Stimulated activated naive CD8-positive, alpha-beta T cell treated with anti-CD3 and anti-CD28 coated beads, Interleukin-15, Interleukin-2, amounts not matched to agents 100 U/mL and 50 U/mL, for 24 hours (primary cell): ENCODE measurements at regions not wholly inside any gene's neighbourhood (a gene's known extent, or its start where the extent isn't known, plus 50 kb on each side); places are given as distances from the start of the nearest gene placed in this dataset.
"Not testable (repeated sequence)": the region's sequence is repeated elsewhere in the genome, so short reads cannot be mapped to it uniquely, and the experiment has no call there.

Experiments used
- ATAC-seq: fragments of 150-1000 bp; cut with Tn5 transposase; one replicate; pipeline ENCODE4 v1.10.0; 2021
- DNase-seq: peaks from one replicate; pipeline ENCODE4 v3.0.0; 2021

DNA sequence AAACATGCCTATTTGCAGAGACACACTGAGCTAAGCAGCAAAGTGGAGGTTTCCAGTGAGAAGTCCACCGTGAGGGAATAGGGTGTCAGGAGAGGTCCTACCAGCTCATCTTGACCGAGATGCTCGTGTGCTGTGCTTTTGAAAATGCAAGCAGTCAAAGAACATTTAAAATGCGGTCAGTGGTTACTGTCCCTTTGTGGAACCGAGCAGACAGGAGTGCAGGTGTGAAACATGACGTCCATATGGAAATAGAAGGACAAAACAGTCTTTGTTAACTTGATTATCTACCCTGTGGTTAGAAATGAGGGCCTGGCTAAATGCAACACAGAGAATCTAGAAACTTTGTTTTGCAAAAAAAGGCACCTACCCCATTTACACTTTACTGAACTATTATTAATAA is 473.3 kb downstream of the SPATA31A6 start:
- not testable (repeated sequence) for DNase-seq, ATAC-seq

DNA sequence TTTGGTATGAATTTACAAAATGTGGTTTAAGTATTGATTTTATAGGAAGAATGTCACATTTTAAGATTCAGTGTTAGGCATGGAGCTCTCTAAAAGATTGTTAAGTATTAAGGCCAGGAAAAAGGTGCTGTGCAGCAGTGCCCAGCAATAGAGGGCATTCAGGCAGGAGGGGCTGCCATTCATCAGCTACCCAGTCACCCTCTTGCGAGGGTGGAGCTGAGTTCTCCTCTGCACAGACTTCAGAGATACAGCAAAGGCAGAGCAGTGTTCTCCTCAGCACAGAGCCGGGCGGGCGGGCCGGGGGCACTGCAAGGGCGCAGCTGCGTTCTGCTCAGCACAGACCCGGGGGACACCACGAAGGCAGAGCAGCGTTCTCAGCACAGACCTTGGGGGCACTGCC is 474.0 kb downstream of the SPATA31A6 start:
- DNase-seq, ATAC-seq: not testable (repeated sequence)

DNA sequence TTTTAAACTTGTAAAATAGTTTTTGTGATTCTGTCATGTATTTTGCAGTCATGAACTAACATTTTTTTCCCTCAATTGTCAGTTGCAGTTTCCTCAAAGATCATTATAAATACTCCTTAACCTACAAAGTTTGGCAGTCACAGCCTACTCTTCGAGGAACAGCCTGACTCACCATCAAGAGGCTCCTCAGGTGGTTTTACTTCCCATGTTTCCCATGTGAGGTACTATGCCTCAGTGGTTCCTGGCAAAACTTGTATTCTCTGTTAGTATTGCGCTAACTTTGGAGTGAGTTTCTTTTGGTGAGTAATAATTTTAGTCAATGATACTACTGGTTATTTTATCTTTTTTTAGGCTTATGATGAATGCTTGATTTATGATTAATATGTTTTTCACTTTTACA is 513.7 kb downstream of the SPATA31A6 start:
- not testable (repeated sequence) for DNase-seq, ATAC-seq

DNA sequence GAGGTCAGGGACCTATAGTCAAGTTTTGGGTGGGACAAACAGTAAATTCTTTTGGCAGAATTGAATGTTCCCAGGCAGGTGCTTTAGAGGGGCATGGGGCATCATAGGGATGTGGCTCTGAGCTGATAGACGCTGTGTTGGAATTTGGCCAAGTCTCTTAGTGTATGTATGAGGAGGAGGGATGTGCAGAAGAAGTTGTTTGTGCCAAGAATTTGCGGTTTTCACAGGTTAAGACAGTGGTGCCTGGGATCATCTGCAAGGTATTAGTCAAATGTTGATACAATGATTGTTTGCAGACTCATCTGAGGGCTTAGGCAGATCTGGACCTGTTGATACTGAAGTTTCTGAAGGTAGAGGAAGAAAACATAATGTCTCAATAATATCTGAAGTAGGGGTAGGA is 519.4 kb downstream of the SPATA31A6 start:
- not testable (repeated sequence) for DNase-seq, ATAC-seq

DNA sequence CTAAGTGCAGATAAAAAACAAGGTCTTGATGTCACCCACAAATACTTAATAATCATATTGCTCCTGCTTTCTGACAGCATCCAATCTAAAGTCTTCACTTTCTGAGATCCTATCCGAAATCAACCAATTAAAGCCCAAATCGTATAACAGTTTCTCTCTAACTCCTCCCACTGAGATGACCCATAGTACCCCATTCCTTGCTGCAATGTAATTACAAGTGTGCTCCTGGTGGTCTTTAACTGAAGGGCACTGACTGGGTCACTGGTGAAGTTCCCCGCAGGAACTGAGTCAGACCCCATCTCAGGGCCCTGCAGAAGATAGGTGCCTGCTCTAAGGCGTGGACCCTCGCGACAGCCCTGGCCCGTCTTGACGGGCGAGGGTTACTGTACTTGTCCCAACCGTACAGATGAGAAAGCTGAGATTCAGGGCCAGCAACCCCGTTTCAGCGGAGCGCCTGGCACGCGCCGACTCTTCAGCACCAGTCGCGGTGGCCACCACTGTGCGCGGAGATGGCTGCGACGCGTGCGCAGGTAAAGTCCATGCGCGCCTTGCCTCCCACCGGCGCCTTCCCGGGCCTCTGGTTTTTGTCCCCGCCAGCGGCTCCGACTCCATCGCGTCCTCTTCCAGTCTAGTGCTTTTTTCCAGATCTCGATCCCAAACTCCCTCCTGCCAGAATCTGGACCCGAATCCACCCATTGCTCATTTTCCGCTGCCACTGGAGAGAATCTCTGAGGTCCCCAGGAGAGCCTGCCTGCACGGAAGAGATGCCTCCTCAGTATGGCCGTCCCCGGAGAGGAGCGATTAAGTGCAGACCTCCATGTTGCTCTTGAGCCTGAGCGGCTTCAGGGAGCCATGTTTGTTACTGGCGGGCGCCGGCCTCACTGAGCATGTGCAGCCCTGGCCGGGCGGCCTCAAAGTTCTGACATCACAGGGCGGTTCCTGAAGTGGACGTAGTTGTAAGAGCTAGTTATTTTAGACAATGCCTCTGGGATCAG is 541.7 kb downstream of the SPATA31A6 start:
- not testable (repeated sequence) for ATAC-seq, DNase-seq

DNA sequence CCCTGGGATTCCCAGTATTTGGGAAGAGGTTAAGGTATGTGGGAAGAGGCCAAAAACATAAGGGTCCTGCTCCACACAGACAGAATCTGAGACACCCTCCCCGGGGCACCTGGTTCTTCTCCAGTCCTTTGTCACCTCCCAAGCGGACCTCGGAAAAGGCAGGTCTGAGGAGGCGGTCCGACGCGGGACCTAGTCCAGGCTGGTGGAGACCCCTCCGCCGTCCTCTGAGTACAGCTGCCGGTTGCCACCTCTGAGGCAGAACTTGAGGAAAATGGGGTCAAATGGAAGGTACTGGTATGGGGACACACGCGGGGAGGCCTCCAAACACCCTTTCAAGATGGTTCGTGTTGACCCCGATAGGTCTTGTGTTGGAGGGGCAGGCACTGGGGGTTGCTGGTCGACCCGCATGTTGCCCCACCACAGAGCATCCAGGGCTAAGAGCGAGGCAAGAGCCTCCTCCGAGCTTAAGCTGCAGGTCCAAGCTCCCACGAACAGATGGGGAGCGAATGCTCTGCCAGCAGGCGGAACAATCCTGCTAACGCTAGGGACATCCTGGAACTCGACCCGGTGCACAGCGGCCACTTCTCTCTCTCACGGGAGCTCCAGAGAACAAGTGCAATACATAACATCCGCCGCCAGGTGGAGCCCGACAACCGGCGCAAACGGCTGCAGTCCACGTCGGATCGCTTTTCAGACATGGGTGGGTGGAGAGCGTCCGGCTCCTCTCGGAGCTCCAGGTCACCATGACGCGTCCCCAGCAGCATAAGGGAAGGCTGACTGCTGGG is 559.8 kb downstream of the SPATA31A6 start:
- peak; percentile 65 for DNase-seq
- not testable (repeated sequence) for ATAC-seq

DNA sequence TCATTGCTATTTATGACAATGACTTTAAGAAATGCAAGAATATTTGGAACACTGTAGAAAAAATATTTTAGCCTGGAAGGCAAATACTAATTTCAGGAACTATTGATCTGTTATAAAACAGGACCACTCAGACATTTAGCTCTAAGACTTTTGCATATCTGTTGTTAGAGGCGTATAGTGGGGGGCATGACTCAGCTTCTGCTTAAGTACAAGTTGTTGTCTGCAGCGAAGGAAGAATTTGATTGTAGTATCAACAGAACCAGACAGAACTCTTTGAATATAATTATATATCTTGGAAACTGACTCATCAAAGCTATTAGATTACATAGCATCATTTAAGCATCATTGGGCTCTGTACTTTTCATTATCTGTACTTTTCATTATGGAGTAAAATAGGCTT is 573.8 kb downstream of the SPATA31A6 start:
- DNase-seq, ATAC-seq: not testable (repeated sequence)

DNA sequence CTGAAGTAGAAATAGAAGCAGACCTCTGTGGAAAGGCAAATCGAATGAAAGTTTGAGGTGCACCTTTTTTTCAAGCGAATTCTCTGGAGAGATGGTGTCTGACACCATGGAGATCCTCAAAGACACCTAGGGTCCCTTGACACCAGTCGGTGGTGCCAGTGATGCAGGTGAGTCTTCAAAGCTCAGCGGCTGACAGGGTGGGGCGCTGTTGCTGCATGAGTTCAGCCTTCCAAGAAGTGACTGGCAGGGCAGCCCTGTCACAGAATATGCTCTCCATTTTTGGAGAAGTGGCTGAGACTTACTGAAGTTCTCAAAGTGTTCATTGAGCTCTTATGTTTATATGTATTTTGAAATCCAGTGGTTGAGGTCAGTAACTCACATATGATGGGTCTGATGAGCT is 575.9 kb downstream of the SPATA31A6 start:
- DNase-seq, ATAC-seq: not testable (repeated sequence)

DNA sequence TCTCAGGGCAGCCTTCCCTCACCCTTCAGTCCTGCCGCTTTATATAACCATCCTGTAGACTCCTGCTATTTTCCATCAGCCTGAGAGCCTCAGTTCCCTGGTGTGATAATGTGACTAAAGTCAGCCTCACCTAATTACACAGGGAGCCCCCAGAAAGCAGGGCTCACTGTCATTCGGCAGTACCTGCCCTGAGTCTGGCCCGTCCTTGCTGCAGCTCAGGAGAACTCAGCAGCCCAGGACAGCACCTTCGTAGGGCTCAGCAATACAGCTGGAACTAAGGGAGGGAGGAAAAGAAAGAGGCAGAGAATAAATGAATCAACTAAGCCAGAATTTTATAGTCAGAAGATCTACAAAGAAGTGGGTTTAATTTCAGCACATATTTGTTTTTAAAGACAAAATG is 598.7 kb downstream of the SPATA31A6 start:
- DNase-seq, ATAC-seq: not testable (repeated sequence)

DNA sequence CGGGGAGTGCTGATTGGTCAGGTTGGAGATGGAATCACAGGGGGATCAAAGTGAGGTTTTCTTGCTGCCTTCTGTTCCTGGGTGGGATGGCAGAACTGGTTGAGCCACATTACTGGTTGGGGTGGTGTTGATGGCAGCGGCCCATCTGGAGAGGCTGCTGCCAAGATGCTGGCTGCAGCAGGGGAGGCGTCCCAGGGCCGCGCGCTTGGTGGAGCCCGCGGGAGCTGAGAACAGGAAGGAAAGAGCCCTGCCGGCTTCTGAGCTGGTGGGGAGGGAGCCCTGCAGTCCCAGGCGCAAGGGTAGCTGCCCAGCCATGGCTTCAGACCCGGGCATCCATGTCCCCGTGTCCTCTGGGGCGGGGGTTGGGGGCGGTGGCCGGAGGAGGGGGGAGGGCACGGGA is 609.3 kb downstream of the SPATA31A6 start:
- not testable (repeated sequence) for ATAC-seq, DNase-seq

DNA sequence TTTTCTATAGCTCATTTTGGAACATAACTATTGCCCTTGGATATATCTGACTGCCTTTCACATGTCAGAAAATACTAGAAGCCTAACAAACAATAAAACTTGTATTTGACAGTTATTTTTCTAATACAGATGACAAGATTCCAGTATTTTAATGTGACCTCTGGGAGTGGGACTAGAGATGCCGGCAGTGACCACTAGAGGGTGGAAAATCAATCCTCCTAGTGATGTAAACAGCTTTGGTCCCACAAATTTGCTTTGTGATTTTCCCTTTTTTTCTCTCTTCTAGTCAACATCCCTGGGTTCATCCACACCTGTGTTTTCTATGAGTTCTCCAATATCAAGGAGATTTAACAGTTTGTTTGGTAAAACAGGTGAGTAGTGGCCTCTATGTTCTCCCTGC is 615.1 kb downstream of the SPATA31A6 start:
- not testable (repeated sequence) for DNase-seq, ATAC-seq

DNA sequence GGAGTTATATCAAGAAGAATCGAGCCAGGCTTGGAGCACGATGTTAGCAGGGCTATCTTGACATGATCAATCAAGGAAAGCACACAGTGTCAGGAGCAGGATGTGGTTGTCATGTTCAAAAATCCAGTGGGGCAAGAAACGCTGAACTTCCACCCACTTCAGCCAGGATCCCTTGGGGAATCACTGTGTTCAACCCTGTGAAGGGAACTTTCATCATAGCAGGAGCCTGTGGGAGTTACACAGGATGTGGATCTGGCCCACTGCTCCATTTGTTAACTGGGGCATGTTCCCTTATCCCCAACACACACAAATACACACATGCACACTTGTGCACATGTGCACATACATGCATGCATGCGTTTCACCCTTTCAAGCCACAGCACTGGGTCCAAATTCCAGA is 619.3 kb downstream of the SPATA31A6 start:
- not testable (repeated sequence) for ATAC-seq, DNase-seq

DNA sequence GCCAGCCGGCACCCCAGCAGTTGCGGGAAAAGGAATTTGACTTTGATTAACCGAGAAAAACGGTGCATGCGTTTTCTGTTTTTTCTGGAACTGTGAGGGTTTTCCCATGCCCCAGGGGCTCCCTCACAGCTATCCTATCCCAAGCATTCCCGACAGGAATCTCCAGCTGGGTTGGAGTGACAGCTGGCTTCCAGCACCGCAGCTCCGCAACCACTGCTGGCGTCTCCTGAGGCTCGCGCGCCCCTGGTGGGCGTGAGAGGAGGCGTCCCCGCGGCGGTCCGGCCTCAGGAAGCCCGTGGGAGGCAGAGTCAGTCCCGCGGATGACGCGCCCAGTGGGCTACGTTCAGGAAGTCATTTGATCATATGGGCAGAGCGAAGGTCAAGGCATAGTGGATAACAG is 623.2 kb downstream of the SPATA31A6 start:
- not testable (repeated sequence) for ATAC-seq, DNase-seq

DNA sequence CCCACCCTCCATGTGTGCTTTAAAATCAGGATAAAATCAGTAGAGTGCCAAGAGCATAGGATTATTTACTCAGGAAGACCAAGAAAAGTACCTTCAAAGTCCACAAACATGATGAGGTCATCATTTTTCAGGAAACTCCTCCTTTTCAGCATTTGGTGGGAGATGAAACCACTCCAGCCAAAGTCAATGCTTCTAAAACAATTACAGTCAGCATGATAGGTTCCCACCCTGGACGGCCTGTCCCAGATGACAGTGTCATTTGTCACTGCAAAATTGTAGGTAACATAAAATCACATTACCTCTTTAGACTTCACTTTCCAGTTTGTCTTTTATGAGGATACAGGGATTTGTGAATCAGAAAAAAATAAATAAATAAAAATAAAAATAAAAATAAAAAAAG is 638.0 kb downstream of the SPATA31A6 start:
- DNase-seq, ATAC-seq: not testable (repeated sequence)

DNA sequence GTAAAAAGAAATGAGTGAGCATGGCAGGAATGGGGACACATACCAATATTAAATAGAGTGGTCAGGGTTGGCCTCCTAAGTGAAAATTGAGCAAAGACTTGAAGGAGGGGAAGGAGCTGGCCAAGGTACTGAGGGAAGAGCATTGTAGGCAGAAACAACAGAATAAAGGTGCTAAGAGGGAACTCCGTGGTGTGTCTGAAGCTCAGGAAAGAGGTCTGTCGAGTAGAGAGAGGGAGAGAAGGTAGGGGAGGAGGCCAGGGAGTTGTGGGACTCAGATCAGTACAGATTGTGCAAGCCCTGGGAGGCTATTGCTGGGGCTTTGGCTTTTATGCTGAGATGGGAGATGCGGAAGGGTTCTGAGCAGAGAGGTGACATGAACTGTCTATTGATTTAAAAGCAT is 664.7 kb downstream of the SPATA31A6 start:
- not testable (repeated sequence) for ATAC-seq, DNase-seq

DNA sequence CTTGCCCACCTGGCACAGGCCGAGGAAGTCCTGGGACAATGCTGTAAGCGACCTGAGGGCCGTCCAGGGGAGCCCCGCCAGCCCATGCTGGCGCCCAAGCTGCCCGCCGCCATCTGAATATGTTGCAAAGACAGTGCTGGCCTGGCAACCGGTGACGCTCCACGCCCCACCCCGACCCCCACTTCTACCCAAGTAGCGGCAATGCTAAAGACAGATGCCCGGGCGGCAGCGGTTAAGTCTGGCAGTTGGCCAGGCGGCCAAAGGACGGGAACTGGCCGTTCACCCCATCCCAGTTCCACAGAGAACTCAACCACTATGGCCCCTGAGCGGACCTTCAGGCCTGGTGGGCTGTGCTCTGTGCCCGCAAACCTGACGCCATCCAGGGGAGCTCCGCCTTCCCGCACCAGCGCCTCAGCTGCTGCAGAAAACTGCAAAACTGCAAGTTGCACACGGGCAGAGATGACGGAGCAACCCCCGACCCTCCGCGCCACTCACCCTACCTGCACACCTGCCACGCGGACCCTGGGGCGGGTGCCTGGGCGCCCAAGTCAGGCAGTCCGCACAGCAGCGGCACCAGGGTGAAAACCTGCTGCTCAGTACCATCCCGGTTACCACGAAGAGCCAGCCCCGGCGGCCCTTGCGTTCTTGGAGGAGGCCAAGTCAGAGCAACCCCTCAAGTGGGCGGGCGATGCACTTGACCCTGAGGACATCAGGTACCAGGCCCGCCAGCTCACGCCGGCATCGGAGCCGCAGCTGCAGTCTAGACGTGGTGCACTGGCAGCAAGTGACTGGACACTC is 667.6 kb downstream of the SPATA31A6 start:
- ATAC-seq, DNase-seq: not testable (repeated sequence)

DNA sequence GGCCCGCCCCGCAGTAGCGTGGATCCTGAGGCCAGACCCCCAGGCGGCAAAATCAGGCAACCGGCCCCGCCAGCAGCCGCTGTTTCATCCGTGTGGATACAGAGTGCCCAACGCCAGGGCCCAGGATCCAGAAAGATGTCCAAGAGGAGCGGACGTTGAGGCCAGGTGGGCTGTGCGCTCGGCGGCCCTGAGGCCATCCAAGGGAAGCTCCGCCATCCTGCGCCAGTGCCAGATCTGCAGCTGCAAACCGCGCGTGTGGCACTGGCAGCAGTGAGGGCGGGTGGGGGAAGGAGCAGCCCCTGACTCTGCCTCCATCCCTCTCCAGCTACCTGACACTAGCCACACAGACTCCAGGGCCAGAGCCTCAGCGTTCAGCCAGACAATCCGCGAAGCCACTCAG is 668.2 kb downstream of the SPATA31A6 start:
- ATAC-seq, DNase-seq: not testable (repeated sequence)

DNA sequence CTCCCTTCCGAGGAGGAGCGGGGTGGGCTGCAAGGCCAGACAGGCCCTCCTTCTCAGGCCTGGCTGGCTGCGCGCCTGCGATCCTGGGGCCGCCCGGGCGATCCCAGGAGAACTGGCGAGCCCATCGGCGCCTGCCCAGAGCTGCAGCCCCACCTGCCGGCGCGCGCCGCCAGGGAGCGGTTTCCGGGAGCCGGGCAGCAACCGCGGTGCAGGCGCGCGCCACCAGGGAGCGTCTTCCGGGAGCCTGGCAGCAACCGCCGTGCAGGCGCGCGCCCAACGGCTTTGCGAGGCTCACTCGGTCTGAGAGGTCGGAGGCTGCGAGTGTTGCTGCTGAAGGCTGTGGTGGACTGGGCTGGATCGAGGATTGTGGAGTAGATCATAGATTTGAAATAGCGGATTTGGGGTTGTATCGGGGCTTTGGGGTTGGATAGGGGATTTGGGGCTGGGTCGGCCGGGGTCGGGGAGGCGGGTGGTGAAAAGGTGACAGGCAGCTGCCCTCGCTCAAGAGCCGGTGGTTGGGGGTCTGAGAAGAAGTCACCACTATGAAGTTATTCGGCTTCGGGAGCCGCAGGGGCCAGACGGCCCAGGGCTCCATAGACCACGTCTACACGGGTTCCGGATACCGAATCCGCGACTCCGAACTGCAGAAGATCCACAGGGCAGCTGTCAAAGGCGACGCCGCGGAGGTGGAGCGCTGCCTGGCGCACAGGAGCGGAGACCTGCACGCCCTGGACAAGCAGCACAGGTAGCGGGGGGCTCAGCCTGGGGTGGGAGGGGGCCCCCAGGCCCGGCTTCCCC is 668.9 kb downstream of the SPATA31A6 start:
- not testable (repeated sequence) for ATAC-seq
- peak; percentile 8 for DNase-seq

DNA sequence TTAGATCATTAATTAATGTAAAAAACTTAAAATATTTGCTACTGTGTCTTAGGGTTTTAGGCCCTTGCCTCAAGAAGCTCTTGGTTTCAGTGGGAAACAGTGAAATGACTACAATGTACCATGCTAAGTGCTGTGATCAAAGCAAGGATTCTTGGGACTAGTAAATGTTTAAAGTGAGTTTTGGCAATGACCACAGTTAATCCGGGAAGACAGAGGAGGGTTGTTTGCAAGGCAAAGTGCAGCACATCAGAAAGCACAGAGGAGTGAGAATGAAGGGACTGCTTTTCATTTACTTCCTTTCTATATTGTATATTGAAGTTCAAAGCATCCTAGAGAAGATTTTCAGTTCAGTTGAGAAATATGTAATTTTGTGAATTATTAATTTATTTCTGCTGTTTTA is 676.7 kb downstream of the SPATA31A6 start:
- not testable (repeated sequence) for DNase-seq, ATAC-seq

DNA sequence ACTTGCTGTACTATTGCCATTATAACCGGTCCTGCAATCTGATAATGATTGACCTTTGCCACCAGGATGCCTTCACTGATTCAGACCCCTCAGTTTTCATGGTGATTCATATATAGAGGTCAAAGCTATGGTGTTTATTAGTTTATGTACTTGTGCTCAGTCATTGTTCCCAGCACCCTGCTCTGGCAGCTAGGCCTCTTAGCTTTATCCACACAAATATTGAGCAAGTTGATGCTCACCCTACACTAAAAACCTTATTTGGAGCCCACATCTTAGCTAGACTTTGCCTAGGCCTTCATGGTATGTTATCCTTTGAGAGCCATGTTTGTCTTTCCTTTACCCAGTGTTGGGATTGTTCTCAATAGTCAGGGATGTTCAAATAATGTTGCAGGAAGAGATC is 679.0 kb downstream of the SPATA31A6 start:
- DNase-seq, ATAC-seq: not testable (repeated sequence)
